Effector memory CD4-positive, alpha-beta T cell (primary cell): ENCODE measurements at regions not wholly inside any gene's neighbourhood (a gene's known extent, or its start where the extent isn't known, plus 50 kb on each side); places are given as distances from the start of the nearest gene placed in this dataset.

ENCODE experiments used
- DNase-seq, 3 donors: peaks; one replicate each; pipeline ENCODE4 v3.0.0-alpha.2; 2020
- H3K27ac ChIP-seq: 2 replicates; pipeline ENCODE4 v1.7.0; 2013; ENCODE audit warnings: mild to moderate bottlenecking, low read length, moderate library complexity; ENCODE audit not compliant: insufficient read depth, poor library complexity, severe bottlenecking
- H3K27me3 ChIP-seq: replicated peaks from 2 replicates; pipeline ENCODE4 v1.7.0; 2013; ENCODE audit warnings: mild to moderate bottlenecking, low read length; ENCODE audit not compliant: insufficient read depth, control insufficient read depth, poor library complexity, severe bottlenecking
- H3K36me3 ChIP-seq: 2 replicates; pipeline ENCODE4 v1.7.0; 2013; ENCODE audit warnings: mild to moderate bottlenecking, low read length, moderate library complexity; ENCODE audit not compliant: control insufficient read depth, insufficient read depth
- H3K4me1 ChIP-seq: 2 replicates; pipeline ENCODE4 v1.7.0; 2013; ENCODE audit warnings: low read length, mild to moderate bottlenecking; ENCODE audit not compliant: control insufficient read depth, insufficient read depth, poor library complexity, severe bottlenecking
- H3K4me3 ChIP-seq: 2 replicates; pipeline ENCODE4 v1.7.0; 2013; ENCODE audit warnings: low read length, low read depth, mild to moderate bottlenecking; ENCODE audit not compliant: insufficient read depth, poor library complexity, severe bottlenecking
- H3K9me3 ChIP-seq: 2 replicates; pipeline ENCODE4 v1.7.0; 2013; ENCODE audit warnings: mild to moderate bottlenecking, low read length, moderate library complexity; ENCODE audit not compliant: control insufficient read depth

DNA sequence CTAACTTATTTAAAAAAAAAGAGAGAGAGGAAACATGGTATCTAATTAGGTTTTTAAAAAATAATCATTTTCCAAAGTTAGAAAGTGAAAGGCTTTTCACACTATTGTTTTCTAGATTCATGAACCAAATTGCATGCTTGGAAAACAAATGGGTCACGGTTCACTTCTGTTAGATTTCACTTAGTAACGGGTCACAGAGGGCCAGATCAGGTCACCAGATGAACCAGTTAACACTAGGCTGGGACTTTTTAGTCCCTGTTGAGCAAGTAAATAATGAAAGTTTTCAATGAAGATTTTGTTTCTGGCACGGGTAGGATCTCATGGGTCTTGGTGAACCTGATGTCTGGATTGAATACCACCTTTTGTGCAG is 207.2 kb upstream of the RFX3 start:
- Histone ChIP-seq H3K27ac (no peak overlapping the region), H3K36me3 (no peaks in the 10 kb centered on the region), H3K27me3 (no peaks in the 10 kb centered on the region), H3K4me3 (no peak overlapping the region), H3K4me1 (no peaks in the 10 kb centered on the region), H3K9me3 (no peaks in the 10 kb centered on the region)
- DNase-seq: no peak

DNA sequence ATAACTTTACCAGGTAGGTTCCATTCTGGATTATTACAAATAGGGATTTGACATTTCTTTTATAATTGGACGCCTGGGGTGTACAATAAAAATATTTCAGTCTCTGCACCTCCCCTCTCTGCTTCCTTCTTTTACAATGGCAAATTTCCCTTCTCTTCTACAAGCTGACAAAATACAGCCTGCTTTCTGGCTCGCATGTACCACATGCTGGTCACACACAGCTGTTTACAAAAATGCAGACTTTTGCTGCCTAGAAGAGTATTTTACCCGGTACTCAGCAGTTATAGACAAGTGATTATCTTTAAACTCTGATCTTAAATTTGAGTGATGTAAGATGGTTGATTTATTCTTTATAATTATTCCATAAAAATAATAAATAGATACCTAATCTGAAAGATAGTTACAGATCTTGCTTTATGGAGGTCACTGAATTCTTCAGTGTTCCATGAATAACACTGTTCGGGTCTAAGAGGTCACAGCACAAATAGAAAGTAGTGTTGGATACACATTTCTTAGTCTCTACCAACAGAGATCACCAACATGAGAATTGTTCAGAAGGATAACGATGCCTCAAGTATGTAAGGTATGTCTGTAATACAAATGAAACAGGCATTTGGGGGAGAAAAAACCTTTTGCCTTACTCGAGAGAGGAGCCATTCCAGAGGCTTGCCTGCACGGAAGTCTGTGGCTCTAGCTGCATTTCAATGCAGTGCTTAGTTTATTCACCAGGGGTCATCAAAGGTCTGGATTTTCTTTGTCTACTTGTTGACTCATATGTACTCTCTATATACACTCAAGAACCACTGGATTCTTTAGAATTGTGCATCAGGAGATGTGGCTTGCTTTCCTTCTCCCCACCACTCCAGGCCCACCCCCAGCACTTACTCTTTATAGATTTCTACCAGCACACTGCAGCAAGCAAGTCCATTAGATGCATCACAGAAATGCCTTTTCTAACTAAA is 206.6 kb upstream of the RFX3 start:
- no peaks in the 10 kb centered on the region for H3K9me3 ChIP-seq
- H3K4me3 ChIP-seq: no peak overlapping the region
- no peaks in the 10 kb centered on the region for H3K36me3 ChIP-seq
- peak in 1 of 3 donors; percentile 0 for DNase-seq
- no peaks in the 10 kb centered on the region for H3K4me1 ChIP-seq
- no peaks in the 10 kb centered on the region for H3K27me3 ChIP-seq
- H3K27ac ChIP-seq: no peak overlapping the region

DNA sequence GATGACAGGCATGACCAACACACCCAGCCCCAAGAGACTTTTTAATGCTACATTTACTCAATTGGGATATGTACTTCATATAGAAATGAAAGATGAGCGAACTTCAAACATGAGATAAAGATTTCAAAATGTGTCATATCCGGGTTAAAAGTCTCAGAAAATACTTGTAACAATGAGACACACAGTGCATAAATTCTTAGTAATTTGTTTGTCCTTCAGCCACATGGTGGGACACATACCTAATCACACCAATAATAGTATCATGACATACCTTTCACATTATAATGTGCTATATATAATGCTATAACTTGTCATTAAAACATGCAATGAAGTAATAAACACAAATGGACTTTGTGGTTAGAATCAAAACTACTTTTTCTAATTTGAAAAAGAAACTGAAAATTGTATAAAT is 204.7 kb upstream of the RFX3 start:
- H3K4me3 ChIP-seq: no peak overlapping the region
- H3K4me1 ChIP-seq: no peaks in the 10 kb centered on the region
- H3K27ac ChIP-seq: no peak overlapping the region
- no peaks in the 10 kb centered on the region for H3K36me3 ChIP-seq
- no peaks in the 10 kb centered on the region for H3K9me3 ChIP-seq
- no peak for DNase-seq
- no peaks in the 10 kb centered on the region for H3K27me3 ChIP-seq

DNA sequence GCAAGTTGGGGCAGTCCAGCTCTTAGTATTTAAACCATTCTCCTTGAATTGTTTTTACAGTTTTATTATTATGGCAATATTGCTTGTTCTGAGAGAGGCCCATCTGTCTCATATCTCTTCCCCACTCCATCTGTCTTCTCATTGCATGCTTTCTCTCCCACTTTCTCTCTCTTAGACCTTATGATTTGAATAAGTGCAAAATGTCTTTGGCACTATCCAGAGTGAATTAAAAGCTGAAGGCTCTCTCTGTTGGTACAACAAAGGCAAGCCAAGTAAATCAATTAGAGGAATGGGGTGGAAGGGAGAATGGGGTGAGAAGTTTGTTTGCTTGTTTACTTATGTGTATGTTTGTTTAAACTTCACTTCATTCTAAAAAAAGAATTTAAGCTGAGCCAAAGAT is 195.3 kb upstream of the RFX3 start:
- no peak overlapping the region for H3K4me3 ChIP-seq
- no peaks in the 10 kb centered on the region for H3K36me3 ChIP-seq
- H3K4me1 ChIP-seq: no peaks in the 10 kb centered on the region
- H3K9me3 ChIP-seq: no peaks in the 10 kb centered on the region
- no peak overlapping the region for H3K27ac ChIP-seq
- no peak for DNase-seq
- no peaks in the 10 kb centered on the region for H3K27me3 ChIP-seq

DNA sequence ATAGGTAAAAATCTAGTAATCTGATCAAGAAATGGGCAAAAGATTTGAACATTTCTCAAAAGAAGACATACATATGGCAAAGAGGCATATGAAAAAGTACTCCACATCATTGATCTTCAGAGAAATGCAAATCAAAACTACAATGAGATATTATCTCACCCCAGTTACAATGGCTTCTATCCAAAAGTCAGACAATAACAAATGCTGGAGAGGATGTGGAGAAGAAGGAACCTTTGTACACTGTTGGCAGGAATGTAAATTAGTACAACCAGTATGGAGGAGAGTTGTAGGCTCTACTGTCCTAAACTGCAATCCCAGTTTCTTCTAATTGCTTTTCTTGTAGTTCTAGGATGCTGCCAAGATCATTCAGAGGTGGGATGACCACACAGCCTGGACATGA is 193.5 kb upstream of the RFX3 start:
- no peaks in the 10 kb centered on the region for H3K27me3 ChIP-seq
- no peaks in the 10 kb centered on the region for H3K36me3 ChIP-seq
- H3K27ac ChIP-seq: no peak overlapping the region
- H3K4me1 ChIP-seq: no peaks in the 10 kb centered on the region
- DNase-seq: no peak
- H3K4me3 ChIP-seq: no peak overlapping the region
- H3K9me3 ChIP-seq: no peaks in the 10 kb centered on the region

DNA sequence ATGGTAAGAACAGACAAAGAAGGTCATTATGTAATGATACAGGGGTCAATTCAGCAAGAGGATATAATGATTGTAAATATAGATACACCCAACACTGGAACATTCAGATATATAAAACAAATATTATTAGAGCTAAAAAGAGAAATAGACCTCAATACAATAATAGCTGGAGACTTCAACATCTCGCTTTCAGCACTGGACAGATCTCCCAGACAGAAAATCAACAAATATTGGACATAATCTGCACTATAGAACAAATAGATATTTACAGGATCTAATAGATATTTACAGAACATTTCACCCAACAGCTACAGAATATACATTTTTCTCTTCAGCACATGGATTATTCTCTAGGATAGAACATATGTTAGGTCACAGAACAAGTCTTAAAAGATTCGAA is 190.6 kb upstream of the RFX3 start:
- no peak for DNase-seq
- no peaks in the 10 kb centered on the region for H3K27me3 ChIP-seq
- H3K27ac ChIP-seq: no peak overlapping the region
- H3K36me3 ChIP-seq: no peaks in the 10 kb centered on the region
- H3K4me1 ChIP-seq: no peaks in the 10 kb centered on the region
- H3K4me3 ChIP-seq: no peak overlapping the region
- no peaks in the 10 kb centered on the region for H3K9me3 ChIP-seq

DNA sequence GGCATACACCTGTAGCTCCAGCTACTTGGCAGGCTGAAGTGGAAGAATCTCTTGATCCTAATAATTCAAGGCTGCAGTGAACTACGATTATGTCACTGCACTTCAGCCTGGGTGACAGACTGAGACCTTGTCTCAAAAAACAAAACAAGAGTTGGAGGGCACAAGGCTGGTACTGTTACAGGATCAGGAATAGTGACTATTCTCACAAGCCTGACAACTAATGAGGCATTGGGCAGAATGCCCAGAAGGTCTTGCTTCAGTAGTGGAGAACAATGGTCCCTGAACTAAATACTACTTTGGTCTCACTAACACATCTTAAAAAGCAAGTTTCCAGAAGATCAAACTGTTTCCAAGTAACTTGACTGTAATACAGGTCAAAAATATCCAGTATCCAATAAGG is 182.9 kb upstream of the RFX3 start:
- H3K27ac ChIP-seq: no peak overlapping the region
- no peaks in the 10 kb centered on the region for H3K4me1 ChIP-seq
- H3K27me3 ChIP-seq: no peaks in the 10 kb centered on the region
- no peak overlapping the region for H3K4me3 ChIP-seq
- no peak for DNase-seq
- no peaks in the 10 kb centered on the region for H3K36me3 ChIP-seq
- H3K9me3 ChIP-seq: no peaks in the 10 kb centered on the region

DNA sequence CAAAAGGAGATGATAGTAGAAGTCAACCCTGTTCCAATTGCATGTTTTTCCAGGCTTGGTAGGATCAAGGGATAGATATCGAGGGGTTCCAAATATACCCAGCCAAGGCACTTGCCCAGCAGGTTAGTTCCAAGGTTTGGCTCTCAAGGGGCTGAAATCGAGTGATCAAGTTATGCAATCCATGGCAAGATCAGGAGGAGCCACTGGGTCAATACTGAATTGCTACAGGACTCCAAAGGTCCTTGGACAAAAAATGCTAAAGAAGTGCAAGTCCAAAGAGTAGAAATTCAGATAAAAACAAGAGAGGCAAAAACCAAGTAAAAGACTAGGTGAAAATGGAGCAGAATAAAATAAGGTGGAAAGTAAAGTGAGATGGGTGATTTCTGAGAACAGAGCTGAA is 179.1 kb upstream of the RFX3 start:
- DNase-seq: no peak
- Histone ChIP-seq H3K27ac (no peak overlapping the region), H3K4me3 (no peak overlapping the region), H3K27me3 (no peaks in the 10 kb centered on the region), H3K4me1 (no peaks in the 10 kb centered on the region), H3K36me3 (no peaks in the 10 kb centered on the region), H3K9me3 (no peaks in the 10 kb centered on the region)

DNA sequence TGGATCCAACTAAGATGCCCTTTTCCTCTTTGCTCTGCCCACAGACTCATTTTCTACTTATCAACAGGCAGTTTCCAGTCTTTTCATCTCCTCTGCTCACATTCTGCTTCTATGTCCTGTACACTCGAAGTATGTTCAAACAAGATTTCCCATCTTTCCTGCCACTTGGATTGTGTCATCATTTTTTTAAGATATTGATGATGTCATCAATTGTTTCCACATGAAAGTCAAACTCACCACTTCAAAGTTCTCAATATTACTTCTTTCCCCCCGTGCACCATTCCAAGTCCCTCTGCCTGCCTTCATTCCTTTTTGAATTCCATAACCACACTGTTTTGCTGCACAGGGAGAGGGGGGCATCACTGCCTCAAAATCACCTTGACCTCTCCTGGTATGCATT is 175.0 kb upstream of the RFX3 start:
- Histone ChIP-seq H3K27me3 (no peaks in the 10 kb centered on the region), H3K9me3 (no peaks in the 10 kb centered on the region), H3K27ac (no peak overlapping the region), H3K36me3 (no peaks in the 10 kb centered on the region), H3K4me1 (no peaks in the 10 kb centered on the region), H3K4me3 (no peak overlapping the region)
- no peak for DNase-seq

DNA sequence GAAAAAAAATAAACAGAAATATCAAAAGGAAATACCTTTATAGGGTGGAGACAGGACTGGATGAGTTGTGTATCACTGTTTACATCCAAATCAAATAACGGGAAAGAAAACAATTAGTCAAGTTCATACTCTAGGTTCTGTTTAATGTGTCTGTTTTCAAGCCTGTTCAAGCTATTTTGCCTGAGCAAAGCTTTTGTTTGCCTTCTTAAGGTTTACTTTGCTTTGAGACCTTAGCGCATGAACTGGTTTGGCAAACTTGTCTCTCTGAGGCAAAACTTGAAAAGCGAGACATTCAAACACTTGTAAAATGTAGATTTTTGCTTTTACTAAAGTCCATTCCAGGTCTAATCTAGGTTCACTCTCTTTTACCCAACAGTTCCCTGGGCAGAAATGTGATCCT is 174.1 kb upstream of the RFX3 start:
- Histone ChIP-seq H3K27me3 (no peaks in the 10 kb centered on the region), H3K4me1 (no peaks in the 10 kb centered on the region), H3K36me3 (no peaks in the 10 kb centered on the region), H3K4me3 (no peak overlapping the region), H3K27ac (no peak overlapping the region), H3K9me3 (no peaks in the 10 kb centered on the region)
- DNase-seq: no peak
